GM04504 (cell line): ENCODE measurements at regions not wholly inside any gene's neighbourhood (a gene's known extent, or its start where the extent isn't known, plus 50 kb on each side); places are given as distances from the start of the nearest gene placed in this dataset.

Experiments used
- DNase-seq: peaks from one replicate; pipeline ENCODE4 v3.0.0-alpha.2; 2012; ENCODE audit warnings: low read depth

DNA sequence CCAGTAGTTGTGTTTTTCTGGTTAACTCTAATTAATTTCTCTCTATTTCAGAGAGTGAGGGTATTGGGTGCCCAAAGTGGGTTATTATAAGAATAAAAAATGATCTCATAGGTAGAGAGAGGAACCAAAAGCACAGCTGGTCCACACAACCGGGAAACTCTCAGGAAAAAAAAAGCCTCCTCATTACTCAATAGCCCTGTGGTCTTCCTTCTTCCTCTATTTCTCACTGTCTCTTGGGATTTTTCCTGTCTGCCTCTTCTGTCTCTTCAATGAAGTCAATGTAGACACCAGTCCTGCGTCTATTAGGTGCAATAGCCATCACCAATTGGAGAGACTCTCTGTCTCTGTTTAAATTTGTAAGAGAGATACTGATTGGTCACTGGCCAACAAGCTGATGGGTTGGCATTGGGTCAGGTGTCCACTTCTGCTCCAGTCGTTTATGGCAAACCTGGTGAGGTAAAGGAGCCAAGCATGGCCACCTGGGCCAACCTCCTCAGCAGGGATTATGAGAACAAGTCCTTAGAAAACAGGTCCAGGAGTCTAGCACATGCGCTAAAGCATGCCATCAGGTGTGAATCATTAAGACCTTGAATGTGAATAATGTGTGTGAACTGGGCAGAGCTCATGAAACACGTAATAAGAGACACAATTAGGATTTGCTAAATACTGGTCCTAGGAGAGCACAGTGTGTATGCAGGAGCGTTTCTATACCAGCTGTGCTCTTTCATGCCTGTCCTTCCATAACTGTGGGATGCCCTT lies 443.0 kb upstream of the RUNX1 start:
- DNase-seq = no peak

- no peak for DNase-seq
Measured at GRCh38 chr21:35491114-35491513, 442.0 kb upstream of the RUNX1 start.

GRCh38 chr21:35489389-35489980 lies 440.4 kb upstream of the RUNX1 start:
- DNase-seq = no peak

DNA sequence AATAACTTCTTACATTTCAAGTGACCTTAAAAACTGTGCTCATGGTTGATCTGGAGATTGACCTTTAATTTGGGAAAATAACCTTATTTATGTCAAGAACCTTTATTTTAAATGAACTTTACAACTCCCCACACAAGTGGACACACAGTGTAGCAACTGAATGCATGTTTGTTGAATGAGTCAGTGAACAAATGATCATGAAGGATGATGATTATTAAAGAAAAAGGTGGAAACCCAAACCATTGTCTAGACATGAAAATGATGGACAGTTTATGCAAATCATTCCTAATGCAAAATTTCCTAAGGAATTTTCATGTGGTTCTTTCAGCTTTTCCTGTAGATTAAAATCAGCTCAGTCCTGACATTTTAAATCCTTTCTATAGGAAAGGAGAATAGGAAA lies 439.8 kb upstream of the RUNX1 start:
- no peak for DNase-seq

DNA sequence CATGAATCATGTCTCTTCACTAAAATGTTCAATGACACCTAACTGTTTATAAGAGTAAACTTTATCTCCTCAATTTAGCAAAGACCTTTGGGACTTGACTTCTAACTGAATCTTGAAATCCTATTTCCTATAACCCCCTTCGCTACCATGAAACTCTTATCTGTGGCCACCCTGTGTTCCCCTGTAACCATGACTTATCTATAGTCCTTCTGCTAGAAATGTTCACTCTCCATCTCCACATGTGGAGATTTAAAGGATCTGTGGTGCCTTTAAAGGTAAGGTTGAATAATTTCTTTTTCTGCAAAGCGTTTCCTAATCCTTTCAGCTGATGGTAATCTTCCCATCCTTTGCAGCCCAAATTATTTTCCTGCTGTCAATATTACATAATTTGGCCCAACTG lies 436.3 kb upstream of the RUNX1 start:
- no peak for DNase-seq

DNA sequence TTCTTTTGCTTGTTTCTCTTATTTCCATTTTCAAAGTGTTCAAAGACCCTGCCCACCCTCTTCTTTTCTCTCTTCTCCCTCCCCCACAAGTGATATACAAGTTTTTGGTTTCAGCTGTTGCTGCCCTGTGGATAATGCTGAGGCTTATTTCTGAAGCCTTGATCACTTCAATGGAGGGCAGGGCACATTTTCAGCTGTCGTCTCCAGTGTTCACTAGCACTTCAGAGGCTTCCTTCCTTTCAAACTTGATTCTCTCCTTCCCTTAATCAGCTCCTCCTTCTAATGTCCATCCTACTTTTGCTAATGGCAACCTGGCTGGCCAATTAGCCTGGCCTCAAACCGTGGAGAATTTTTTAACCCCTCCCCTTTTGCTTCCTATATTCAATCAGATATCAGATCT lies 435.7 kb upstream of the RUNX1 start:
- no peak for DNase-seq

- DNase-seq = no peak
Measured at GRCh38 chr21:35484032-35484431, 434.9 kb upstream of the RUNX1 start.

DNA sequence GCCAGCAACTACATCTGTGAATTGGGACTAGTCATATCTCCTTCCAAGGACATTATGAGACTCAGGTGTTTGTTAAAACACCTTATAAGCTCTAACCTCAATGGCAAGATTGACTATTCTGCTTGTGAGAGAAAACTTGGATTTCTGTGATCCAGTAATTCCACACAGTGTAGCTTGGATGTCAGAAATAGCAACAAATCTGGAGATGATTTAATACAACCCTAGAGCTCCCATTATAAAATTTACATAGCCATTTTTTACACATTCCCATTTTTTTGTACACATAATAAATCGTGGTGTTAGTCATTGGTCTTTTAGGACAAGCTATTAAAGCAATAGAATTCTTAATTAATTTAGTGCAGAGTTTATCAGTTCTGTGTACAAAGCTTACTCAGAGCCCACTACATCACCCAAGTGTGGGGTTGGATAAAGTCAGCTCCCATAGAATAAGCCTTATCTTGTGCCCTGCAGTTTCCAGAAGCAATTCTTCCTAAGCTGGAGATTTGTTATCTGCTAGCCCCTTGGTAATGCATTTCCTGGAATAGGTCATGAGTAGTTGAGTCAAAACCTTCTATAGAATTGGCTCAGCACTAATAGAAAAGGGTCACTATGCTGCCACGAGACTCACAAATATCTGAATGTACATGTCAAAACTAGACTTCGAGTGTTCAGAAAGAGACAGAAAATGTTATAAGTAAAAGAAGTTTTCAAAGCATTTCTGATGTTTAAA lies 434.0 kb upstream of the RUNX1 start:
- no peak for DNase-seq

- no peak for DNase-seq
Measured at GRCh38 chr21:35482096-35482495, 433.0 kb upstream of the RUNX1 start.

DNA sequence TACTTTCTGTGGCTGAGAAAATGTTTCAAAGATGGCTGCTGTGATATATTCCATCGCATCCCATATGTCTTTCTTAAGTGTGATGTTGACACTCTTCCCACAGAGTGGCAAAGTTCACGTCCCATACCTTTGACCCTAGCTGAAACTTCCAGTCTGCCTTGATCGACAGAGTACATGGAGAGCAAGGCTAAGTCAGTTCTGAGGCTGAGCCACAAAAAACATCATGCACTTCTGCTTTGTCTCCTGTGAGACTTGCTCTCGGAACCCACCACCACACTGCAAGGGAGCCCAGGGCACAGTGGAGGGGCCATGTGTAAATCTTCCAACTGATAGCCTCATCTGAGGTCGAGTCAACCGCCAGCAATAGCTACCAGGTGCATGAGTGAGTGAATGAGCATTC lies 431.9 kb upstream of the RUNX1 start:
- no peak for DNase-seq

GRCh38 chr21:35479529-35479928 lies 430.4 kb upstream of the RUNX1 start:
- DNase-seq = no peak

DNA sequence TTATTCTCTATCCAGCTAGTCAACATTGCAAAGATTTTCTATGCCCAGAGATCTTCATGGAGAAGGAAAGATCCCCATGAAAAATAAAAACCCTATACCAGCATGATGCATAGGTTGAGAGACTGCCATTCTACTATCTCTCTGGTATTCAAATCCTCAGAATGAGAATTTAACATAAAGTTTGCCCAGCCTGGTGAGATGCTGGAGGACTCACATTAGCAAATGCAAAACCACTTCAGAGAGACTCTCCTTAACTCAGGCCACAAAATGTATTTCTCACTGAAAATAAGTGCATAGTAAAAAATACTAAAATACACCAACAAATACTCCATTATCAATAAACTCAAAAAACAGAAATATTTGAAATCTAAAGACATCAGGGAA lies 430.0 kb upstream of the RUNX1 start:
- DNase-seq = no peak

DNA sequence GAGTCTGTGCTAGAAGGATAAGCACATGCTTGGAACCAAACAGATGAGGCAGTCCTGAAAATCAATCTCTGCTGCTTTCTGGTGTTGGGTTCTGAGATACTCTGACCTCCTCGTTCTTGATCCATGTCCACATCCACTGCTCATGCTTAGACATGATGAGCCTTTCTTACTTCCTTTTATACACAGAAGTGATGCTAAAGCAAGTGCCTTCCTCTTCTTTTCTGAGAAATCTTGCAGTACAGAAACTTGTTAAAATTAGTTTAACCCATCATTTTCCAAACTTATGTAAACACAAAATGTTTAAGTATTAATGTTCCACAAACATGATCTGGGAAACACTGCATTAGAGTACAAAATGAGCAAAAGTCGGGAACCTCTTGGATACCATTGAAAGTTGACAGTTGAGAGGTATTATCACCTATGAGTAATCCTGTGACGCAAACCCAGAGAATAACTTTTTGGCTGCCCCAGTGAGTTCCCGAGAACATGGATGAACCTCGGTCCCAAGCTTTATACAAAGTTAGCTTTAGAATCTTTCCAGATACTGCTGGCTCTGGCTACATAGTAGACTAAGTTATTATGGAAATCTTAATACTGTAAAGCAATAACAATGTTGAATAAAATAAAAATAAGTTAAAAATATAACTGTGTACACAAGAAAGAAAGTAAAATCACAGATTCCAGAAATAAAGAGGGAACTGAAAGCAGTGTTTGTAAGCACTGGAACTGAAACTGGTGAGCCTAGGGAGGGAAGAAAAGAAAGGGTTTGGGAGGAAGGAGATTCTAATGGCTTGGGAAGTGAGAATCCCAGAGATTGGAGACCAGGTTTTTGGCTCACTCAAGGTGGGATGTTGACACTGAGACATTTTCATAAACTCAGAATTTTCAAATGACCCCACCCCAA lies 429.3 kb upstream of the RUNX1 start:
- DNase-seq = no peak

DNA sequence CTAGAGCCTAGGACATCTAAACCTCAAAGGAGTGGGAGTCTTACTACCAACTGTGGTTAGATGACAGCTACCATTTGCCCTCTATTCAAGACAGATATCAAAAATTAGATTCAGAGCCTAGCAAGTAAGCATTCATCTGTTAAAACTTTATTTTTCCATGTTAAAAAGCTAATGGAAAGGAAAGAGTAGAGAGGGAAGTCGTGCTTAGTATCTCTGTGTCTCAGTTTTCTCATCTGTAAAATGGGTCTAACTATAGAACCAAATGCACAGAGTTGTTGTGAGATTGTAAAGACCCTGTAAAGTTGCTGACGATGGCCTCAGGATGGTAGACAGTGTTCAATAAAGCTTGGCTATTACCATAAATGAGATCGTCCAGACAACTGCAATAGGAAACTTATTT lies 428.5 kb upstream of the RUNX1 start:
- no peak for DNase-seq

GRCh38 chr21:35476621-35477395 lies 427.7 kb upstream of the RUNX1 start:
- DNase-seq = no peak

DNA sequence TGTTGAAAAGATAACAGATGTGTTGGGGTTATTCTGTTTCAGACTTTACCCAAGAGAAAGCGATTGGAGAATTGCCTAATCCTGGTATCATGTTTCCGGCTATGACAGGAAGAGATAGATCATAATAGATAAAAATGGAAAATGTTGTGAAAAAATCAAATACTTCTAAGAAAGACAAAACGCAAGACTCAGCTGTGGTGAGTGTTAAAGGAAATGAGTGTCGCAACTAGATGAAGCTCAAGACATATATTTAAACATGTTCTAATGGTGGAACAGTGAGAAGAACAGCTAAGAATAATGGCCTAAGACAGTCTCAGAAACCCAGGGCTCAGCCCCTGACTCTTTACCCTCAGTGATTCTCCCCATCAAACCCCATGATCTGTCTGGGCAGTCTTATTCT lies 426.7 kb upstream of the RUNX1 start:
- no peak for DNase-seq

- DNase-seq = no peak
Measured at GRCh38 chr21:35475009-35475408, 425.9 kb upstream of the RUNX1 start.

- no peak for DNase-seq
Measured at GRCh38 chr21:35473496-35473895, 424.4 kb upstream of the RUNX1 start.

DNA sequence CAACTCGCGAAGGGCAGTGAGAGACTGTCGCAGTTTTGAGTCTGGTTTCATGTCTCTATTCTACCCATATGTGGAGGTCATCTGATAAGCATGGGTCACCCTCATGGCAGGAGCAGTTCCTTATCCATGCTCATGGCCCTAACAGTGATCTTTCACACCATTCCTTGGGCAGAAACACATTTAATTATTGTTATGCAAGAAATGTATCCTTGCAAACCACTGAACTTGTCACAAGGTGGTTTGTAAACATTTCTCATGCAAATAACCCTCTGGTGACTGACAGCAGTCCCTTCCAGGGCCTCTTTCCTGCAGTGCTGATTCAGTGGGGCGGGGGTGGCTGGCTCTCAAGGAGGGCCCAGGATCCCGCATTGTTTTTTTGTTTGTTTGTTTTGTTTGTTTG lies 421.4 kb upstream of the RUNX1 start:
- DNase-seq = no peak

- DNase-seq = no peak
Measured at GRCh38 chr21:35469498-35469897, 420.4 kb upstream of the RUNX1 start.

- DNase-seq = no peak
Measured at GRCh38 chr21:35468991-35469390, 419.9 kb upstream of the RUNX1 start.

GRCh38 chr21:35467566-35467965 lies 418.5 kb upstream of the RUNX1 start:
- DNase-seq = no peak
